ENCODE measurements at regions not wholly inside any gene's neighbourhood (a gene's known extent, or its start where the extent isn't known, plus 50 kb on each side); places are given as distances from the start of the nearest gene placed in this dataset.

DNA sequence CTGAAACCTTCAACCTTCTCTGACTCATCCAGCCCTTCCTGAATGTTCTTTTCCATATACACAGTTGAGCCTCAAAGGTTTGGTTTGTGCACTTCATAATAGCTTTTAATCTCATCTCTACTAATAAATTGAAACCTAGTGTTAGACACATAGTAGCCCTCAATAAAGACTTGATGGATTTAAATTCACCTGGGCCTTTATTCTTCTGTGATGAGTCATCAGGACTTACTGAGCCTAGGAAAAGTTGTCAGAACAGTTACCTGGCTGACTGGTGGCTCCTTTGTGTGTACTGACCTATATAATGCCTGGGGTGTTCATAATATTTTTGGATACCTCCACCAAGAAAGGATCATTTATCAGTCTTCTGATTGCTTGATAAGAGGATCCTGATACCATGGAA is 86.4 kb upstream of the NTF3 start:
- Mint-ChIP-seq H3K9me3 (no peaks in the 10 kb centered on the region), H3K4me3 (no peak overlapping the region), H3K27me3 (peaks cover 9% of the 10 kb centered on the region), H3K4me1 (ENCODE audit: low read depth) (no peaks in the 10 kb centered on the region), H3K36me3 (ENCODE audit: low read depth) (no peaks in the 10 kb centered on the region), H3K27ac (no peak overlapping the region)

GRCh38 chr12:5348057-5348456 is 83.9 kb upstream of the NTF3 start:
- H3K36me3 Mint-ChIP-seq (ENCODE audit: low read depth), result no peaks in the 10 kb centered on the region
- H3K4me3 Mint-ChIP-seq, result no peak overlapping the region
- H3K9me3 Mint-ChIP-seq, result peaks cover under 1% of the 10 kb centered on the region
- H3K4me1 Mint-ChIP-seq (ENCODE audit: low read depth), result no peaks in the 10 kb centered on the region
- no peak overlapping the region for H3K27ac Mint-ChIP-seq
- peaks cover 9% of the 10 kb centered on the region for H3K27me3 Mint-ChIP-seq

GRCh38 chr12:5348491-5348890 is 83.4 kb upstream of the NTF3 start:
- Mint-ChIP-seq H3K4me1 (ENCODE audit: low read depth) (no peaks in the 10 kb centered on the region), H3K36me3 (ENCODE audit: low read depth) (no peaks in the 10 kb centered on the region), H3K27me3 (peaks cover 9% of the 10 kb centered on the region), H3K4me3 (no peak overlapping the region), H3K9me3 (peaks cover 5% of the 10 kb centered on the region), H3K27ac (no peak overlapping the region)

DNA sequence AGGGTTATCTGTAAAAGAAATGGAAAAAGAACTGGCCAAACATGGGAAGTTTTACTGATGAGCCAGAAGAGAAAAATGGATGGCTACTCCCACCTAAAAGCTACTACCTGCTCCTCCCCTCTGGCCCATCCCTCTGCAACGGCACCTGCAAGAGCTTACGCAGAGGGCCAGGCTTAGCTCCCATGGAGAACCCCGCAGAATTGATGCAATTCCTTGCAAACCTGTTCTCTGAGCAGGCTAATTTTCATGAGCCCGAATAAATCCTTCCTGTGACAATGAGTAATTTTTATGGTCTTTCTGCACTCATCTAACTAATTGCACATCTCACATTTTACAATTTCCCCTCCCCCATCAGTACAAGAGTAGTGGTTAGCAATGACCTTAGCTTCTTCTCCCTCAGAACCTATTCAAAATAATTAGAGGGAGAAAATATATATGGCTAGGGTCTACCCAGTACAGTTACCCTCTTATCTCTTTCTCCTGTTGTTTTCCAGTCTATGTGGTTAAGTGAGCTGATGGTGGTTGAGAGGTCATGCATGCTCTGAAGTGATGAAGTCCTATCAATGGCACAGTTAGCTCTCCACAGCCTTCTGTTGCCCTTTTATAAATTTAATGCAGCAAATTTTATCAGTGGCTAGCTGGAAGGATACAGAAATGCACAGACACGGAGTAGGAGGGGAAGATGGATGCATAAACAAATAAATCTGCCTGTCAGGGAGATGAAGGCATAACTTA is 67.7 kb upstream of the NTF3 start:
- no peaks in the 10 kb centered on the region for H3K27me3 Mint-ChIP-seq
- H3K27ac Mint-ChIP-seq, result no peak overlapping the region
- no peaks in the 10 kb centered on the region for H3K36me3 Mint-ChIP-seq (ENCODE audit: low read depth)
- H3K9me3 Mint-ChIP-seq, result no peaks in the 10 kb centered on the region
- no peak overlapping the region for H3K4me3 Mint-ChIP-seq
- no peaks in the 10 kb centered on the region for H3K4me1 Mint-ChIP-seq (ENCODE audit: low read depth)

DNA sequence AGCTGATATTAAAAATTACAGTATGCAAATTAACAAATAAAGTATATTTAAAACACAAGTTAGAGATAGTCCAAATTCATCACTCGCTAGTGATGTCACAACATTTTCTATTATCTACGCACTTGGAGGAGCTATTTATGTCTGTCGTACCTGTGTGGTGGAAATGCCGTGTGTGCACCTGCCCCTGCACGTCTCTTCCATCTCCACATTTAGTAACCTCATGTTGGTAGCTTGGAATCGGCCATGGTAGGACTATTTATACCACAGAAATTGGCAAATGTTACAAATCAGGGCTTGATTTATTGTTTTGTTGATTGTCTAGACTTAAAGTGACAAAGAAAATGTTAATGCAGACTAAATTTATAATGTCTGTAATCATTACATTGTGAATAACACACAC is 62.6 kb upstream of the NTF3 start:
- Mint-ChIP-seq H3K4me3 (no peak overlapping the region), H3K27me3 (no peaks in the 10 kb centered on the region), H3K9me3 (no peaks in the 10 kb centered on the region), H3K36me3 (ENCODE audit: low read depth) (no peaks in the 10 kb centered on the region), H3K27ac (no peak overlapping the region), H3K4me1 (ENCODE audit: low read depth) (no peaks in the 10 kb centered on the region)

DNA sequence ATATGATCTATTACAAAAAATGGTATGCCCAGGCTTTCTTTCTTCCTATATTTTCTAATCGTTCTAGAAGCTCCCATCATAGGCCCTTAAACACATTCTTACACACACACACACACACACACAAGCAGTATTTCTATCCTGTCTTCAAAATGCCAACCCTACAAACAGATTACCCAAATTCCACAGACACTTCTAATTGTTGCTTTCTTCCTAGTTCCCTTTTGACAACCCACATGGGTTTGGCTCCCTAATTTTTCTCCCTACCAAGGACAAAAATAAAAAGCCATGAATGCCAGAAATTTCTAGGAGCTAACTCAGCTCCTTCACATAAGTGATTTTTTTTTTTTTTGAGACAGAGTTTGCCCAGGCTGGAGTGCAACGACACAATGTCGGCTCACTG is 60.3 kb upstream of the NTF3 start:
- Mint-ChIP-seq H3K36me3 (ENCODE audit: low read depth) (no peaks in the 10 kb centered on the region), H3K4me3 (no peak overlapping the region), H3K4me1 (ENCODE audit: low read depth) (no peaks in the 10 kb centered on the region), H3K9me3 (no peaks in the 10 kb centered on the region), H3K27me3 (no peaks in the 10 kb centered on the region), H3K27ac (no peak overlapping the region)

GRCh38 chr12:5374713-5375112 is 57.2 kb upstream of the NTF3 start:
- Mint-ChIP-seq H3K36me3 (ENCODE audit: low read depth) (no peaks in the 10 kb centered on the region), H3K4me3 (no peak overlapping the region), H3K9me3 (no peaks in the 10 kb centered on the region)

DNA sequence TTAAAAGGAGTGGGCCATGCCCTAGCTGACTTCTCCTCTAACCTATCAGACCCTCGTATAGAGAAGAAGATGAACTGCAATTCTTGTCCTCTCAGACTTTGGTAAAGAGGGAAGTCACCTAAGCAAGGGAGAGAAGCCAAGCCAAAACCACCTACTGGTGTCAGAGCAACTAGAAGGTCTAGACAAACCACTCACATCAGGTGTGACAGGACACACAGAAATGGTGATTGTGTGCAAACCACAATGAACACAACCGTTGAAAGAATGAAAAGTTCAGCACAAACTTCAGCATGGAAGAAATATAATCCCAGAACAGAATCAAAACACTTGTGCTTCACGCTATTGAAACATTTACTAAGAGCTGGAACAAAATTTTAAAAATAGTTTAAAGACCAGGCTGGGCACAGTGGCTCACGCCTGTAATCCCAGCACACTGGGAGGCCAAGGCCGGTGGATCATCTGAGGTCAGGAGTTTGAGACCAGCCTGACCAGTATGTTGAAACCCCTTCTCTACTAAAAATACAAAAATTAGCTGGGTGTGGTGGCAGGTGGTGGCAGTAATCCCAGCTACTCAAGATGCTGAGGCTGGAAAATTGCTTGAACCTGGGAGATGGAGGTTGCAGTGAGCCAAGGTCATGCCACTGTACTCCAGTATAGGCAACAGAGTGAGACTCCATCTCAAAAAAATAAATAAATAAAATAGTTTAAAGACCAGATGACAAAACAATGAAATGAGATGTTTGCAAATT is 56.2 kb upstream of the NTF3 start:
- Mint-ChIP-seq H3K36me3 (ENCODE audit: low read depth) (no peaks in the 10 kb centered on the region), H3K4me3 (no peak overlapping the region), H3K9me3 (no peaks in the 10 kb centered on the region), H3K4me1 (ENCODE audit: low read depth) (no peaks in the 10 kb centered on the region), H3K27me3 (no peaks in the 10 kb centered on the region), H3K27ac (no peak overlapping the region)

More at GRCh38 chr12:5374713-5375112, 57.2 kb upstream of the NTF3 start:
- Mint-ChIP-seq H3K27ac (no peak overlapping the region), H3K4me1 (ENCODE audit: low read depth) (no peaks in the 10 kb centered on the region), H3K27me3 (no peaks in the 10 kb centered on the region)

GRCh38 chr12:5376591-5377207 is 55.2 kb upstream of the NTF3 start:
- Mint-ChIP-seq H3K27ac (no peak overlapping the region), H3K9me3 (no peaks in the 10 kb centered on the region), H3K4me3 (no peak overlapping the region), H3K27me3 (no peaks in the 10 kb centered on the region), H3K4me1 (ENCODE audit: low read depth) (no peaks in the 10 kb centered on the region), H3K36me3 (ENCODE audit: low read depth) (no peaks in the 10 kb centered on the region)

- Mint-ChIP-seq H3K9me3 (no peaks in the 10 kb centered on the region), H3K36me3 (ENCODE audit: low read depth) (no peaks in the 10 kb centered on the region), H3K27ac (no peak overlapping the region), H3K4me1 (ENCODE audit: low read depth) (no peaks in the 10 kb centered on the region), H3K27me3 (no peaks in the 10 kb centered on the region), H3K4me3 (no peak overlapping the region)
Observed at GRCh38 chr12:5377997-5378592, 53.8 kb upstream of the NTF3 start.

- H3K27ac Mint-ChIP-seq, result no peak overlapping the region
- no peaks in the 10 kb centered on the region for H3K9me3 Mint-ChIP-seq
- no peaks in the 10 kb centered on the region for H3K27me3 Mint-ChIP-seq
- H3K4me1 Mint-ChIP-seq (ENCODE audit: low read depth), result no peaks in the 10 kb centered on the region
- no peaks in the 10 kb centered on the region for H3K36me3 Mint-ChIP-seq (ENCODE audit: low read depth)
- no peak overlapping the region for H3K4me3 Mint-ChIP-seq
Observed at GRCh38 chr12:5379749-5380496, 52.0 kb upstream of the NTF3 start.
